ENCODE measurements at regions not wholly inside any gene's neighbourhood (a gene's known extent, or its start where the extent isn't known, plus 50 kb on each side); places are given as distances from the start of the nearest gene placed in this dataset.

- TF ChIP-seq ELK1 (IDR thresholded peaks at IDR 0.05; ENCODE audit: low read depth, low read length) = no peak
- TF ChIP-seq ATF3 (IDR thresholded peaks at IDR 0.05; ENCODE audit: borderline replicate concordance, extremely low read depth, low read depth, low read length) = no peak
- TF ChIP-seq CBX5 (IDR thresholded peaks at IDR 0.05; ENCODE audit: low read depth) = no peak
- TF ChIP-seq SUZ12 (IDR thresholded peaks at IDR 0.05; ENCODE audit: unreplicated experiment) = no peak
- TF ChIP-seq SMARCA5 (IDR thresholded peaks at IDR 0.05) = no peak
- TF ChIP-seq KAT2A (conservative IDR thresholded peaks at IDR 0.05; ENCODE audit: control insufficient read depth, low read depth, low read length) = no peak
- no peak for TF ChIP-seq MEF2B (IDR thresholded peaks at IDR 0.05; ENCODE audit: partially characterized antibody, poor library complexity, severe bottlenecking)
- no peak for TF ChIP-seq SRF (IDR thresholded peaks at IDR 0.05; ENCODE audit: low read depth in 2 of 2, low read length in 2 of 2)
- TF ChIP-seq NRF1 (conservative IDR thresholded peaks at IDR 0.05; ENCODE audit: low read depth, low read length) = no peak
- TF ChIP-seq CREB1 (IDR thresholded peaks at IDR 0.05; ENCODE audit: low read depth) = no peak
Measured at GRCh38 chrX:5390376-5390775, 838.3 kb downstream of the NLGN4X start (continued).

- in situ Hi-C loops (cut with MboI) = no loop called here
- Histone ChIP-seq H3K9ac (ENCODE audit: control insufficient read depth, insufficient read depth, low read length) (no peak overlapping the region), H3K27me3 (replicated peaks in 1 of 2; ENCODE audit: control insufficient read depth in 2 of 2, insufficient read depth in 2 of 2, low read length in 1 of 2) (no peaks in the 10 kb centered on the region), H3K4me1 (ENCODE audit: control insufficient read depth, insufficient read depth, low read length) (no peaks in the 10 kb centered on the region), H3K4me2 (ENCODE audit: control insufficient read depth, insufficient read depth) (no peak overlapping the region), H3K4me3 (no peak overlapping the region), H3K9me3 (replicated peaks; ENCODE audit: control insufficient read depth, insufficient read depth, low read length) (no peaks in the 10 kb centered on the region), H2AFZ (ENCODE audit: control insufficient read depth, low read depth, low read length) (no peak overlapping the region), H3K36me3 (ENCODE audit: control insufficient read depth in 2 of 2, insufficient read depth in 2 of 2, low read length in 1 of 2) (no peaks in the 10 kb centered on the region), H3K79me2 (ENCODE audit: control insufficient read depth, insufficient read depth, low read length) (no peaks in the 10 kb centered on the region), H4K20me1 (ENCODE audit: control insufficient read depth, insufficient read depth) (no peaks in the 10 kb centered on the region), H3K27ac (ENCODE audit: control insufficient read depth, insufficient read depth) (no peak overlapping the region)
- BruUV-seq (replicated peaks) = no TSS peak
- TF ChIP-seq SPI1 (IDR thresholded peaks at IDR 0.05; ENCODE audit: borderline replicate concordance, insufficient read depth, low read depth, low read length) (peak; percentile 42; the same call in 1 of the 2 replicates), KDM1A (IDR thresholded peaks at IDR 0.05; ENCODE audit: borderline replicate concordance) (no peak)
- ChIA-PET CTCF (no interaction called here), RAD21 (ENCODE audit: unreplicated experiment) (no interaction called here), POLR2A (no interaction called here), SMC1A (ENCODE audit: uncharacterized antibody, unreplicated experiment) (no interaction called here)
- WGBS (ENCODE audit: insufficient coverage, insufficient replicate concordance, low lambda C conversion rate, missing lambda C conversion rate) = 61% methylated on average over 6 of the region's 6 CpGs
- no peak for ATAC-seq
- intact Hi-C loops (cut with micrococcal nuclease; ENCODE audit: unreplicated experiment) = no loop called here
- DNase-seq (ENCODE audit: low read depth, low spot score) = no peak
- FAIRE-seq = no peak
Measured at GRCh38 chrX:5388087-5388486, 840.6 kb downstream of the NLGN4X start.

All from GM12878 (cell line).